ENCODE measurements at regions not wholly inside any gene's neighbourhood (a gene's known extent, or its start where the extent isn't known, plus 50 kb on each side); places are given as distances from the start of the nearest gene placed in this dataset.

GRCh38 chr18:78297048-78297447 is 682.6 kb upstream of the SALL3 start:
- TF ChIP-seq JUND (IDR thresholded peaks at IDR 0.05; ENCODE audit: low read depth) = no peak
- in situ Hi-C loops (cut with HindIII; ENCODE audit: low pct_unique_long_range_greater_than_20kb, low sequenced_read_pairs) = no loop called here
- DNase-seq (ENCODE audit: low read depth in 1 of 2, low spot score in 1 of 2) = no peak

- TF ChIP-seq JUND (IDR thresholded peaks at IDR 0.05; ENCODE audit: low read depth) = no peak
- in situ Hi-C loops (cut with HindIII; ENCODE audit: low pct_unique_long_range_greater_than_20kb, low sequenced_read_pairs) = no loop called here
Measured at GRCh38 chr18:78303519-78304191, 676.0 kb upstream of the SALL3 start.

GRCh38 chr18:78304192-78305164 is 675.1 kb upstream of the SALL3 start:
- TF ChIP-seq JUND (IDR thresholded peaks at IDR 0.05; ENCODE audit: low read depth) = no peak
- no peak for DNase-seq (ENCODE audit: low read depth in 1 of 2, low spot score in 1 of 2)
- in situ Hi-C loops (cut with HindIII; ENCODE audit: low pct_unique_long_range_greater_than_20kb, low sequenced_read_pairs) = no loop called here

More at GRCh38 chr18:78303519-78304191, 676.0 kb upstream of the SALL3 start:
- DNase-seq (ENCODE audit: low read depth in 1 of 2, low spot score in 1 of 2) = no peak

- no peak for DNase-seq (ENCODE audit: low read depth in 1 of 2, low spot score in 1 of 2)
- in situ Hi-C loops (cut with HindIII; ENCODE audit: low pct_unique_long_range_greater_than_20kb, low sequenced_read_pairs) = no loop called here
- no peak for TF ChIP-seq JUND (IDR thresholded peaks at IDR 0.05; ENCODE audit: low read depth)
Measured at GRCh38 chr18:78305789-78306188, 673.8 kb upstream of the SALL3 start.

GRCh38 chr18:78309307-78309706 is 670.3 kb upstream of the SALL3 start:
- no peak for TF ChIP-seq JUND (IDR thresholded peaks at IDR 0.05; ENCODE audit: low read depth)
- no peak for DNase-seq (ENCODE audit: low read depth in 1 of 2, low spot score in 1 of 2)
- in situ Hi-C loops (cut with HindIII; ENCODE audit: low pct_unique_long_range_greater_than_20kb, low sequenced_read_pairs) = no loop called here

- in situ Hi-C loops (cut with HindIII; ENCODE audit: low pct_unique_long_range_greater_than_20kb, low sequenced_read_pairs) = no loop called here
- TF ChIP-seq JUND (IDR thresholded peaks at IDR 0.05; ENCODE audit: low read depth) = no peak
- DNase-seq (ENCODE audit: low read depth in 1 of 2, low spot score in 1 of 2) = no peak
Measured at GRCh38 chr18:78309924-78310323, 669.7 kb upstream of the SALL3 start.

GRCh38 chr18:78319264-78319663 is 660.4 kb upstream of the SALL3 start:
- no peak for DNase-seq (ENCODE audit: low read depth in 1 of 2, low spot score in 1 of 2)
- in situ Hi-C loops (cut with HindIII; ENCODE audit: low pct_unique_long_range_greater_than_20kb, low sequenced_read_pairs) = no loop called here

GRCh38 chr18:78319961-78320360 is 659.7 kb upstream of the SALL3 start:
- no peak for DNase-seq (ENCODE audit: low read depth in 1 of 2, low spot score in 1 of 2)
- no peak for TF ChIP-seq JUND (IDR thresholded peaks at IDR 0.05; ENCODE audit: low read depth)
- in situ Hi-C loops (cut with HindIII; ENCODE audit: low pct_unique_long_range_greater_than_20kb, low sequenced_read_pairs) = no loop called here

More at GRCh38 chr18:78319264-78319663, 660.4 kb upstream of the SALL3 start:
- no peak for TF ChIP-seq JUND (IDR thresholded peaks at IDR 0.05; ENCODE audit: low read depth)

- in situ Hi-C loops (cut with HindIII; ENCODE audit: low pct_unique_long_range_greater_than_20kb, low sequenced_read_pairs) = no loop called here
- DNase-seq (ENCODE audit: low read depth in 1 of 2, low spot score in 1 of 2) = no peak
- no peak for TF ChIP-seq JUND (IDR thresholded peaks at IDR 0.05; ENCODE audit: low read depth)
Measured at GRCh38 chr18:78321402-78321801, 658.2 kb upstream of the SALL3 start.

- TF ChIP-seq JUND (IDR thresholded peaks at IDR 0.05; ENCODE audit: low read depth) = no peak
- in situ Hi-C loops (cut with HindIII; ENCODE audit: low pct_unique_long_range_greater_than_20kb, low sequenced_read_pairs) = no loop called here
- DNase-seq (ENCODE audit: low read depth in 1 of 2, low spot score in 1 of 2) = no peak
Measured at GRCh38 chr18:78323453-78324197, 656.0 kb upstream of the SALL3 start.

GRCh38 chr18:78327643-78328042 is 652.0 kb upstream of the SALL3 start:
- in situ Hi-C loops (cut with HindIII; ENCODE audit: low pct_unique_long_range_greater_than_20kb, low sequenced_read_pairs) = no loop called here
- no peak for TF ChIP-seq JUND (IDR thresholded peaks at IDR 0.05; ENCODE audit: low read depth)
- DNase-seq (ENCODE audit: low read depth in 1 of 2, low spot score in 1 of 2) = no peak

- TF ChIP-seq JUND (IDR thresholded peaks at IDR 0.05; ENCODE audit: low read depth) = no peak
- in situ Hi-C loops (cut with HindIII; ENCODE audit: low pct_unique_long_range_greater_than_20kb, low sequenced_read_pairs) = no loop called here
Measured at GRCh38 chr18:78330766-78331165, 648.9 kb upstream of the SALL3 start.

More at GRCh38 chr18:78330766-78331165, 648.9 kb upstream of the SALL3 start:
- DNase-seq (ENCODE audit: low read depth in 1 of 2, low spot score in 1 of 2) = no peak

Measured in T47D (cell line).